ENCODE measurements at regions not wholly inside any gene's neighbourhood (a gene's known extent, or its start where the extent isn't known, plus 50 kb on each side); places are given as distances from the start of the nearest gene placed in this dataset.
"Not testable (repeated sequence)": the region's sequence is repeated elsewhere in the genome, so short reads cannot be mapped to it uniquely, and the experiment has no call there.

DNA sequence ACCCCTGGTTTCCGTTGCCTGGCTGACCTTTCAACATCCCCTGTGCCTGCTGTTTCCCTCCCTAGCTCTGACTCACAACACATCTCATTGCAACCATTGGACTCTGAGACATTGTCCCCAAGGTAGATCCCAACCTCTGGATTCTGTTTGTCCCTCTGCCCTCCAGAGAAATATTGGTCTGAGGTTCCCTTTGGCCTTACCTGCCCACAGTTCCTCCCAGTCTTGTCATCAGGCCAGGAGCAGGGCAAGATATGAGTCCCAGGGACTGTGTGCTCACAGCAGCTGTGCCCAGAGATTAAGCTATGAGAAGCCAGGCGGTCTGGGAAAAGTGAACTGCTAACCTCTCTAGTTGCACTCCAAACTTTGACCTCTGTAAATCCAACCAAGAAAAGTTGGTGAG is 168.2 kb upstream of the NR2F2 start:
- TF ChIP-seq, protein P1, sequence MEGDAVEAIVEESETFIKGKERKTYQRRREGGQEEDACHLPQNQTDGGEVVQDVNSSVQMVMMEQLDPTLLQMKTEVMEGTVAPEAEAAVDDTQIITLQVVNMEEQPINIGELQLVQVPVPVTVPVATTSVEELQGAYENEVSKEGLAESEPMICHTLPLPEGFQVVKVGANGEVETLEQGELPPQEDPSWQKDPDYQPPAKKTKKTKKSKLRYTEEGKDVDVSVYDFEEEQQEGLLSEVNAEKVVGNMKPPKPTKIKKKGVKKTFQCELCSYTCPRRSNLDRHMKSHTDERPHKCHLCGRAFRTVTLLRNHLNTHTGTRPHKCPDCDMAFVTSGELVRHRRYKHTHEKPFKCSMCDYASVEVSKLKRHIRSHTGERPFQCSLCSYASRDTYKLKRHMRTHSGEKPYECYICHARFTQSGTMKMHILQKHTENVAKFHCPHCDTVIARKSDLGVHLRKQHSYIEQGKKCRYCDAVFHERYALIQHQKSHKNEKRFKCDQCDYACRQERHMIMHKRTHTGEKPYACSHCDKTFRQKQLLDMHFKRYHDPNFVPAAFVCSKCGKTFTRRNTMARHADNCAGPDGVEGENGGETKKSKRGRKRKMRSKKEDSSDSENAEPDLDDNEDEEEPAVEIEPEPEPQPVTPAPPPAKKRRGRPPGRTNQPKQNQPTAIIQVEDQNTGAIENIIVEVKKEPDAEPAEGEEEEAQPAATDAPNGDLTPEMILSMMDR (IDR thresholded peaks at IDR 0.05; ENCODE audit: low read depth, low read length): no peak
- H3K4me3 ChIP-seq (ENCODE audit: low read depth, low read length): no peak overlapping the region

DNA sequence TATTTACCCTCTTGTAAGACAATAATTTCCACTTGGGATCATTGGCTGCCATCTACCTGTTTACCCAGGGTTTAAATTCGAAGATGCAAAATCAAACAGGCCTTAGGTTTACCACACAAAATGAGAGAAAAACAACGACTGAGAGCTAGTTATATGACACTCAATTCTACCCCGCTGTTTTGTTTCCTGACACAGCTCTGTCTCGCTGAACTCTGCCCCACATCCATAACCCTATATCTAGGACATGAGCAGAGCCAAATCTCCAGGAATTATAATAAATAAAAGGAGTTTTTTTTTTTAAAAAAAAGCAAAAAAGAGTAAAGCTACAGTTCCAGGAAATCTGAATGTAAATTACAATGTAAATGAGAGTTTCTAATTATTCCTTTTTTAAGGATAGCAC is 165.4 kb upstream of the NR2F2 start:
- TF ChIP-seq, protein P1 (IDR thresholded peaks at IDR 0.05; ENCODE audit: low read depth, low read length): no peak
- H3K4me3 ChIP-seq (ENCODE audit: low read depth, low read length): no peak overlapping the region

DNA sequence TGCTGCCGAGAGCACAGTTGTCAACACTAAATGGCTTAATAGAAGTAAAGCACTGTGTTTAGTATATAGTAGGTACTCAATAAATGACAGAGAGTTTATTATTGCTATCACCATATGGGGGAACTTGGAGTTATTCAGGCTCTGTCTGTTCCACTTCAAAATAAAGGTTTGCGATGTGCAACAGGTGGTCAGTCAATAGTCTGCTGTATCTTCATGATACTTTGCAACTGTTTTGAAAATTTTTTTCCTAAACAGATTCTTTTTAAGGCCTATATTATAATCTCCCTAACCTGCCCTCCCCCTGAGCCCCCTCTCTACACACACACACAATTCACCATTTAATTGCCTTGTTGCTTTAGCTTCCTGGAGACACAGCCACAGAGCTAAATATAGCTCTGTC is 164.7 kb upstream of the NR2F2 start:
- no peak overlapping the region for H3K4me3 ChIP-seq (ENCODE audit: low read depth, low read length)
- TF ChIP-seq, protein P1 (IDR thresholded peaks at IDR 0.05; ENCODE audit: low read depth, low read length): no peak

DNA sequence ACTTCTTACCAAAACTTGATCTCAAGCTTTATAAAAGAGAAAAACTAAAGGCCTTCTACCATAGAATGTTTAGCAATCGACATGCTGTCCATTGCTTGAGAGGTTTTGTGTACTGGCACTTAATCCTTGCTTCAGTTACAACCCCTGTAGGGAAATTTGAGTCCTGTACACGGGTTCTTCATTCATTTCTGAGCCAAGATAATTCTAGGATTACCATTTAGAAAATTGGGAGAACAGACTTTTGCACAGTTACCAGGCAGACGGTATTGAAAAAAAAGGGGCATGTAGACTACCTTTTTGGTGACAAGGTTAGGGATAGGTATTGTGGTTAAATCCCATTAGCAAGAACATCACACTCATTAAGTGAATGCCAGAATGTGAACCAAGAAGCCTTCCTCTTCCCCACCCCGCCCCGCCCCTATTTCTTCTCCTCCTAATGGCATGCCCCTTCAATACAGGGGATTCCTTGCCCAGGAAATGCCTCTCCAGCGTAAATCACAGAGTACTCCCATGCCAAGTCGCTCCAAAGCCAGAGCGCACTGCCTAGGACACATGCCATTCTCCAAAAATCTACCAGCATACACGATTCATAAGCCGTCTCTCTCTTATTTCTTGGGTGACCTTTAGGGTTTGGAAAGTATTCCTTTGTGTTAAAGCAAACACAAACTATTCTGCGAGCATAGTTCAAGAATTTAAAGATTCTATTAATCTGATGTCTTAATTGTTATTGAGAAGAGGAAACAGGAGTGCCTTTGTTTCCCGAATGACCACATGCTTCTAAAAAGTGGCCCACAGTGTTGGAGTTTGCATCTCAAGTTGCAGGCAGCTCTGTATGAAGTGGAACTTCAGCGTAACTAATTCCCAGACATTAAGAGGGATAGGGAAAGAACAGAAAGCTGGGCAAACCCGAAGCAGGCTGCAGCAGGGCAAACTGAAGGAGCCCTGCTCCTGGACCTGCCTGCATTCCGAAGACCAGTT is 164.0 kb upstream of the NR2F2 start:
- no peak overlapping the region for H3K4me3 ChIP-seq (ENCODE audit: low read depth, low read length)

DNA sequence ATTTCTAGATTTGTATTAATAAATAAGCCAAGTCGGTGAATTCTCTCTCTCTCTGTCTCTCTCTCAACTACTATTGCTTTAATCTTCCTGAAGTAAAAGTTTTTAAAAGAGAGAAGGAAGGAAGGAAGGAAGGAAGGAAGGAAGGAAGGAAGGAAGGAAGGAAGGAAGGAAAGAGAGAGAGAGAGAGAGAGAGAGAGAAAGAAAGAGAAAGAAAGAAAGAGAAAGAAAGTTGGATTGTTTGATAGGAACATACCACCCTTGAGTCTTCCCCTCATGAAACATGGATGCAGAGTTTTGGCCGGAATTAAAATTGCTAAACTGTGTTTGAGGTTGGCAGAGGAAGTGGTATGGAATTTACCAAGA is 159.9 kb upstream of the NR2F2 start:
- not testable (repeated sequence) for H3K4me3 ChIP-seq (ENCODE audit: low read depth, low read length)

More for the DNA sequence above, 164.0 kb upstream of the NR2F2 start:
- TF ChIP-seq, protein P1 (IDR thresholded peaks at IDR 0.05; ENCODE audit: low read depth, low read length): no peak

DNA sequence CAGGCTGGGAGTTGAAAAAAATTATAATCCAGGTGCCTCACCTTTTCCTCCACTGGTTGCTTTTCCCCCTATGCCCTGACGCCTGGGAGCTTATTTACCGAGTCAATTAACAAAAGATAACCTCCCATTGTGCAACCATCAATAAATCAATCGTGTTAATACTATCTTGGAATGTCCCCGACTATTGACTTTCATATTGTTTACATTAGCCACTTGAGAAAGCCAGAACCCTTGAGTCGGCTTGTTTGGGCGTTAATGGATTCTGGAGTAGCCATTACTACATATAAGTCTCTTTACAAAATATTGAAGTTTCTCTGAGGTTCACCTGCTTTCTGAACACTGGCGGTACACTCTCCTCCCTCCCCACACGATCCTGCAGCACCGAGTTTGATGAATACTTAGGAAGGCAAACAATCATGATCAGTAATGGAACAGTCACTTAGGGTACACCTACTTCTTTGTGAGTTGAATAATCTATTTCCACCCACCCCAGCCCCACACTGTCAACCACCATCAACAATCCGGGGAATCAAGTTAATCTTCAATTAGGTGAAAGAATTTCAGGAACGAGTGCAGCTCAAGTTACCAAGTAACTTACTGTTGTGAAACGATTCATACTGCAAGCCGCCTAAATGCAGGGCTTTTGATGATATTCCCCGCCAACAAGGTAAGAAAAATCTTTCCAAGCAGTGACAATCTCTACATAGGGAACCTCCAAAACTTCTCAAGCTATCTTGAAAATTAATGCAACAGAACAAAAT is 159.3 kb upstream of the NR2F2 start:
- TF ChIP-seq, protein P1 (IDR thresholded peaks at IDR 0.05; ENCODE audit: low read depth, low read length): no peak
- H3K4me3 ChIP-seq (ENCODE audit: low read depth, low read length): no peak overlapping the region

DNA sequence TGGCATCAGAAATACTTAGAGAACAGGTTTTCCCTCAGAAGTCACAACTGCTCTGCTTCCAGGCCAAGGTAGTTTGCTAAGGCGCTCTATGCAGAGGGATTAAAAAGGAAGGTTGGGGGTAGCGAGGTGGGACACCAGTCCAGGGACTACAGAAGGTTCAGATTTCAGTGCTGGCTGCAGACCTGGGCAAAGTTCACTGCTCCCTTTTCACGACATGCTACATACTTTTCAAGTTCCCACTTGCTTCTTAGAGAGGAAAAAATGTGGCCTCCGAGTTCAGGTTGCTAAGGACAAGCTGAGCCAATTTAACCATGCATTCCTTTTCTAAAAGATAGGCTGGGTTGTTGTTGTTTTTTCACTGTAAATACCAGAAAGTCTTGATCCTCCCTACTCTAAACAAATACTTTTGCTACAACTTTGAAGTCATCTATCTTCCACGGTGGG is 158.6 kb upstream of the NR2F2 start:
- H3K4me3 ChIP-seq (ENCODE audit: low read depth, low read length): no peak overlapping the region
- TF ChIP-seq, protein P1 (IDR thresholded peaks at IDR 0.05; ENCODE audit: low read depth, low read length): no peak
